ENCODE measurements at regions not wholly inside any gene's neighbourhood (a gene's known extent, or its start where the extent isn't known, plus 50 kb on each side); places are given as distances from the start of the nearest gene placed in this dataset.

GRCh38 chr14:71185637-71186036 lies 278.4 kb downstream of the PCNX1 start:
- Mint-ChIP-seq H3K4me1 (ENCODE audit: low read depth, unreplicated experiment) (peaks cover 8% of the 10 kb centered on the region), H3K27me3 (ENCODE audit: low read depth, unreplicated experiment) (no peaks in the 10 kb centered on the region), H3K27ac (ENCODE audit: unreplicated experiment) (no peak overlapping the region), H3K36me3 (ENCODE audit: low read depth, unreplicated experiment) (no peaks in the 10 kb centered on the region), H3K4me3 (ENCODE audit: unreplicated experiment) (no peak overlapping the region), H3K9me3 (ENCODE audit: unreplicated experiment) (no peaks in the 10 kb centered on the region)
- Histone ChIP-seq H3K36me3 (ENCODE audit: insufficient read depth, low read length) (no peaks in the 10 kb centered on the region), H3K79me2 (ENCODE audit: insufficient read depth, low read length) (no peaks in the 10 kb centered on the region), H3K4me2 (ENCODE audit: low read length) (no peak overlapping the region), H3K9ac (ENCODE audit: low read length) (no peak overlapping the region), H3K27me3 (ENCODE audit: insufficient read depth, low read length) (no peaks in the 10 kb centered on the region), H3K27ac (ENCODE audit: low read depth, low read length) (no peak overlapping the region), H3K4me1 (ENCODE audit: insufficient read depth, low read length) (no peaks in the 10 kb centered on the region), H4K20me1 (ENCODE audit: insufficient read depth, low read length) (no peaks in the 10 kb centered on the region), H2AFZ (ENCODE audit: low read depth, low read length) (no peak overlapping the region), H3K4me3 (ENCODE audit: insufficient read depth, low read depth, low read length) (no peak overlapping the region), H3K9me3 (ENCODE audit: insufficient read depth, low read depth, low read length) (no peaks in the 10 kb centered on the region)
- FAIRE-seq (no peak), DNase-seq (ENCODE audit: low read depth) (no peak)
- TF ChIP-seq EZH2 (IDR thresholded peaks at IDR 0.05; ENCODE audit: insufficient read depth, low read length), result no peak
- TF ChIP-seq, protein P1, sequence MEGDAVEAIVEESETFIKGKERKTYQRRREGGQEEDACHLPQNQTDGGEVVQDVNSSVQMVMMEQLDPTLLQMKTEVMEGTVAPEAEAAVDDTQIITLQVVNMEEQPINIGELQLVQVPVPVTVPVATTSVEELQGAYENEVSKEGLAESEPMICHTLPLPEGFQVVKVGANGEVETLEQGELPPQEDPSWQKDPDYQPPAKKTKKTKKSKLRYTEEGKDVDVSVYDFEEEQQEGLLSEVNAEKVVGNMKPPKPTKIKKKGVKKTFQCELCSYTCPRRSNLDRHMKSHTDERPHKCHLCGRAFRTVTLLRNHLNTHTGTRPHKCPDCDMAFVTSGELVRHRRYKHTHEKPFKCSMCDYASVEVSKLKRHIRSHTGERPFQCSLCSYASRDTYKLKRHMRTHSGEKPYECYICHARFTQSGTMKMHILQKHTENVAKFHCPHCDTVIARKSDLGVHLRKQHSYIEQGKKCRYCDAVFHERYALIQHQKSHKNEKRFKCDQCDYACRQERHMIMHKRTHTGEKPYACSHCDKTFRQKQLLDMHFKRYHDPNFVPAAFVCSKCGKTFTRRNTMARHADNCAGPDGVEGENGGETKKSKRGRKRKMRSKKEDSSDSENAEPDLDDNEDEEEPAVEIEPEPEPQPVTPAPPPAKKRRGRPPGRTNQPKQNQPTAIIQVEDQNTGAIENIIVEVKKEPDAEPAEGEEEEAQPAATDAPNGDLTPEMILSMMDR (IDR thresholded peaks at IDR 0.05; ENCODE audit: insufficient read depth, low read depth, low read length), result no peak

DNA sequence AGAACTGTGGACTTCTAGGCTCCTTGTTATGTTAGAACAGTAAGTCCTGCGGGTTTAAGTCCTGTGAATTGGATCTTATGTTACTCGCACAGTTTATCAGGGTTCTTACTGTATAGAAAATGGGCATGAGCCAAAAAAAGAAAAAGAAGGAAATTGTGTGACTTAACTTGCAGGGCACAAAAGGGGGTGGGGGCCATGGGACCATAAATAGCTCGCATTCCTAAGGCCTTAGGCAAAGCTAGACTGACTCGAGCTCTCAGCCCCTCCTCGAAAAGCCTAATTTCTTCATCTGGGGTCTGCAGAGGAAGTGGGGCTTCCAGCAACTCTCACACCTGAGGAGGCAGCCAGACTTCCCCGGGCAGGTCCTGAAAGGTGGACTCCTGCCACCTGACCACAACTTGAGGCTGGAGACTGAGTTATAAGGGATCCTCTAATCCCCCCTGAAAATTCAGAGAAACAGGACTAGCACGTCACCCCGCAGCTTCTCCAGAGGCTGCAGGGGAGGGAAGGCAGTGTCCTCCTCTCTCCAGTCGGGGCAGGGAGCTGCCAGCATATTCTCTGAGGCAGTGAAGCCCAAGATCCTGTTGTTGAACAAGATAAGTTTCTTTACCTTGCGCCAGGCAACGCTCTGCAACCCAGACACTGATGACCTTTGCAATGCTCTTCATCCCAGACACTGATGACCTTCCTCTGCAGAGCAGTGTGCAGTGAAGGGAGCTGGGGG lies 280.5 kb downstream of the PCNX1 start:
- no peaks in the 10 kb centered on the region for H3K4me1 ChIP-seq (ENCODE audit: insufficient read depth, low read length)
- no peak overlapping the region for H3K27ac ChIP-seq (ENCODE audit: low read depth, low read length)
- no peak overlapping the region for H2AFZ ChIP-seq (ENCODE audit: low read depth, low read length)
- H3K4me3 ChIP-seq (ENCODE audit: insufficient read depth, low read depth, low read length), result no peak overlapping the region
- H3K9ac ChIP-seq (ENCODE audit: low read length), result no peak overlapping the region
- Mint-ChIP-seq H3K4me3 (ENCODE audit: unreplicated experiment) (no peak overlapping the region), H3K4me1 (ENCODE audit: low read depth, unreplicated experiment) (peaks cover 8% of the 10 kb centered on the region), H3K36me3 (ENCODE audit: low read depth, unreplicated experiment) (no peaks in the 10 kb centered on the region), H3K9me3 (ENCODE audit: unreplicated experiment) (no peaks in the 10 kb centered on the region), H3K27ac (ENCODE audit: unreplicated experiment) (no peak overlapping the region), H3K27me3 (ENCODE audit: low read depth, unreplicated experiment) (peaks cover 3% of the 10 kb centered on the region)
- no peaks in the 10 kb centered on the region for H3K9me3 ChIP-seq (ENCODE audit: insufficient read depth, low read depth, low read length)
- FAIRE-seq (no peak), DNase-seq (ENCODE audit: low read depth) (no peak)
- H3K79me2 ChIP-seq (ENCODE audit: insufficient read depth, low read length), result no peaks in the 10 kb centered on the region
- H3K4me2 ChIP-seq (ENCODE audit: low read length), result no peak overlapping the region
- TF ChIP-seq EZH2 (IDR thresholded peaks at IDR 0.05; ENCODE audit: insufficient read depth, low read length), result no peak
- TF ChIP-seq, protein P1 (IDR thresholded peaks at IDR 0.05; ENCODE audit: insufficient read depth, low read depth, low read length), result no peak
- H3K36me3 ChIP-seq (ENCODE audit: insufficient read depth, low read length), result no peaks in the 10 kb centered on the region
- no peaks in the 10 kb centered on the region for H4K20me1 ChIP-seq (ENCODE audit: insufficient read depth, low read length)
- H3K27me3 ChIP-seq (ENCODE audit: insufficient read depth, low read length), result no peaks in the 10 kb centered on the region

GRCh38 chr14:71190770-71191374 lies 283.6 kb downstream of the PCNX1 start:
- Mint-ChIP-seq H3K4me1 (ENCODE audit: low read depth, unreplicated experiment) (peaks cover 8% of the 10 kb centered on the region), H3K27me3 (ENCODE audit: low read depth, unreplicated experiment) (peaks cover 4% of the 10 kb centered on the region), H3K9me3 (ENCODE audit: unreplicated experiment) (no peaks in the 10 kb centered on the region), H3K4me3 (ENCODE audit: unreplicated experiment) (no peak overlapping the region), H3K27ac (ENCODE audit: unreplicated experiment) (no peak overlapping the region), H3K36me3 (ENCODE audit: low read depth, unreplicated experiment) (no peaks in the 10 kb centered on the region)
- H3K9me3 ChIP-seq (ENCODE audit: insufficient read depth, low read depth, low read length), result no peaks in the 10 kb centered on the region
- H3K9ac ChIP-seq (ENCODE audit: low read length), result no peak overlapping the region
- H3K79me2 ChIP-seq (ENCODE audit: insufficient read depth, low read length), result no peaks in the 10 kb centered on the region
- DNase-seq (ENCODE audit: low read depth) (no peak), FAIRE-seq (no peak)
- no peaks in the 10 kb centered on the region for H4K20me1 ChIP-seq (ENCODE audit: insufficient read depth, low read length)
- H3K4me2 ChIP-seq (ENCODE audit: low read length), result no peak overlapping the region
- no peaks in the 10 kb centered on the region for H3K36me3 ChIP-seq (ENCODE audit: insufficient read depth, low read length)
- TF ChIP-seq, protein P1 (IDR thresholded peaks at IDR 0.05; ENCODE audit: insufficient read depth, low read depth, low read length), result no peak
- TF ChIP-seq EZH2 (IDR thresholded peaks at IDR 0.05; ENCODE audit: insufficient read depth, low read length), result no peak
- no peak overlapping the region for H3K27ac ChIP-seq (ENCODE audit: low read depth, low read length)
- no peaks in the 10 kb centered on the region for H3K4me1 ChIP-seq (ENCODE audit: insufficient read depth, low read length)
- H3K4me3 ChIP-seq (ENCODE audit: insufficient read depth, low read depth, low read length), result no peak overlapping the region
- H2AFZ ChIP-seq (ENCODE audit: low read depth, low read length), result no peak overlapping the region
- H3K27me3 ChIP-seq (ENCODE audit: insufficient read depth, low read length), result no peaks in the 10 kb centered on the region
